RPMI8226 (cell line): ENCODE measurements at regions not wholly inside any gene's neighbourhood (a gene's known extent, or its start where the extent isn't known, plus 50 kb on each side); places are given as distances from the start of the nearest gene placed in this dataset.

Source experiments
- DNase-seq: peaks from one replicate; pipeline ENCODE4 v3.0.0-alpha.2; 2015

DNA sequence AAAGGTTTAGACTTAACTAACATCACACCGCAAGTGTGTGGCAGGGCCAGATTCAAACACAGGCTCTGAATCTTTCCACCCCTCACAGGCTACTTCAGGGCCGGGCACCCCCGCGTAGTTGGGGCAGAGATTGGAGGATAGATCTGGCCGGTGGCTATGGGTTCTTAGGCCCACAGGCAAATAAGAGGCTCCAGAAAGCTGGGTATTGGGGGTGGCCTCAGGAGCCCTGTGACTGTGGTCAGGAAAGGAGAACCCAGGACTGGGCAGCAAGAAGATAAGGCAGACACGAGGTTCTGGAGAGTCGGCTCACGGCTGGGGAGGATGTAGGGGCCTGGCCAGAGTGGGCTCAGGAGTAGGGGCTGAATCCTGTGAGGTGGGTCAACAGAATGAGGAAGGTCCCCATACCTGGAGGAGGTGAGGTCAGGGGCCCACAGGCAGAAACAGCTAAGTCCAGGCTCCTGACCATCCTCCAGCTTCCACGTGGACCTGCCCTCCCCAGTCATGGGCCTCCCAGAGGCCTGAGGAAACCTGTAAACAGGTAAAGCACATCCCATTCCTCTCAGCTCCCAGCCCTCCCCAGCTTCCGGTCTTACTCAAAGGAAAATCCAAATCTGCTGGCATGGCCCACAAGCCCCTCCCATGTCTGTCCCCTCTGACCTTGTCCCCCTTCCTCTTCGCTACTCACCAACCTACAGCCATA, 306.2 kb downstream of the MATN1 start:
- no peak for DNase-seq

DNA sequence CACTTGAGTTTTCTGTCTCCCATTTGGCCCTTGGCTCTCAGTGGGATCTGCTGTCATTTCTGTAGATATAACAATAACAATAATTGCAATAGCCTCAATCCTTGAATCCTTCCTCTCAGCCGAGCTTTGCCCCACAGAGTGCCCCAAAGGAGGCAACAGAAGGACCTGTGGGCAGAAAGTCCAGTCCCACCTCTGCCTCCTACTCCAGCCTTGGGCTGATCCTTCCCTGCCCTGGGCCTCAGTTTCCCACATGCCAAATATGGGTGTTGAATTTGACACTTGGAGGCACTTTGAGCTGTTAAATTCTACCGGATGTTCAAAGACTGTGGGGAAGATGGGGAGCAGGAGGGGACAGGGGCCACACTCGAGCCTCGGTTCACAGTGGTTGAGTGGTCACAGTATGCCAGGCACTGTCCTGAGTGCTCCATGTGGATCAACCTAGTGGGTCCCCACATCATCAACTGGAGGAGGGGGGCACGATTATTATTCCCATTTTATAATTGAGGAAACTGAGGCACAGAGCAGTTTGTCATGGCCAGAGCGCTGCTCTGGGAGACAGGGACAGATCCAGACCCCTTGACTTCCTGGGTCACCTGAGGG, 307.1 kb downstream of the MATN1 start:
- DNase-seq = no peak

DNA sequence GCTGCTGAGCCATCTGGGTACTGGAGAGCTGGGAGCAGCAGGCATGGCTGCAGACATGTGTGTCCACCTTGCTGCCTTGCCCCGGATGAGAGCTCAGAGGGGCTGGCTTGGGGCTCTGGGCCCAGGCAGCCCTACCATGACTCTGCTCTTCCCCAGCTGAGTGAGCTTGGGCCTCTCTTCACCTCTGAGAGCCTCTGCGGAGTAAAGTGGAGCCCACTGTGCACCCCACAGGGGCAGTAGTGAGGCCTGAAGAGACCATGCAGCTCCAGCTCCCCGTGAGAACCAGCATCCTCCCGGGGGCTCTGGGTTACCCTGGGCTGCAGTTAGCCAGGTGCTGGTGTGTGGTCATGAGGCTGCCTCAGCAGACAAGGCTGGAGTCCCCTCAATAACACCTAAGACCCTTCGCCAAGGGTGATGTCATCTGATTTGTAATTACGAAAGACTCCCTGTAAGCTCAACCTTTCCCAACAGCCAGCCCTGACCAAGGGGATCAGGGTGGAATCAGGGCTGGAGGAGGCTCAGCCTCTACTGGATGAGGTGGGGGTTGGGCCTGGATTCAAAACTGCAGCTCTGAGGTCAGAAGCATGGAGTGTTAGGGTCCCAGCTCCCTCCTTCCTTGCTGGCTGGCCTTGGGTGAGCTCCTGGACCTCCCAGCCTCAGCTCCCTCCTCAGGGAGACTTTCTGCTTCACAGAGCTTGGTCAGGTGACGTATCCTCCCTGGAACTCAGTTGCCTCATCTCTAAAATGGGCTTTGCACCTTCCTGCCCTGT, 308.0 kb downstream of the MATN1 start:
- no peak for DNase-seq

DNA sequence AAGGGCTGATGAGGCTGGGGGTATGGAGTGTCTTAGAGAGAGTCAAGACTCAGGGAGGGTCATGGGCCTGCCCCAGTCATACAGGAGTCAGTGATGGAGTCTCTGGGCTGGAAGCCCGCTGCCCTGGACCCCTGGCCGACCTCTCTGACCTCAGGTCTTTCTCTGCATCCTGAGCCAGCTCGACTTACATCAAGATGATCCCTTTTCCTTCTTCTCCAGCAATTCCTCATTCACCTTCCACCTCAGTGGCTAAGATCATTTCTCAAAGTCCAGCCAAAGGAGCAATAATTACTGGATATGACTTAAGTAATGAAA, 308.6 kb downstream of the MATN1 start:
- DNase-seq = no peak

DNA sequence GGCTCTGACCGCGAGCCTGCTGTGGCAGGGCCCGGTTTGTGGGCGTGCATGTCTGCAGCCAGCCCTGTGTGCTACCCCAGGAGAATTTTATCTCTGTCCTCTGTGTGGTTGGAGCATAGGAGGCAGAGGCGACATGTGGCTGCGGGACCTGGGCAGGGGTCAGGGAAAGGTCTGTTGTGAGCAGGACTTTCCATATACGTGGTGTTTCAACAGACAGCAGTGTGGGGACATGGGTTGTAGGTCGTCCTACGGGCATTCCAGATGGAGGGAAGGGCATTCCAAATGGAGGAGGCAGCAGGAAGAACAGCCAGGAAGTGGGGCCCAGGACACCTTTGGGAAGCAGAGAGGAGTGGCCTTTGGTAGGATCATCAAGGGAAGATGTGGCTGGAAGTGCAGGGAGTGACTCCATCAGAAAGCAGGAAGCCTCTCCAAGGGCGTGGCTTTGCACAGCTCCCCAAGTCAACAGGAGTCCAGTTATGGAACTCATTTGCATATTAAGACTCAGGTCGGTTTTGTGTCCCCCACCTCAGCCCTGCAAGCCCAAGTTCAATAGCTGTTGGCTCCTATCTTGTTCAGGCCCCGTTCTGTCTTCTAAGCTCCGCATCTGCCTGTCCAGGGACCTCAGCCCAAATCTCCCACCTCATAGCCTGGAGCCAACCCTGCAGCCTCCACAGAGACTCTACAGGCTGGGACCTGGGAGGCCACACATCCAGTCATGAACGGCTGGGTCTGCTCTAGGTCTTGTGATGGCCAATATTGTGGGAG, 309.1 kb downstream of the MATN1 start:
- no peak for DNase-seq

DNA sequence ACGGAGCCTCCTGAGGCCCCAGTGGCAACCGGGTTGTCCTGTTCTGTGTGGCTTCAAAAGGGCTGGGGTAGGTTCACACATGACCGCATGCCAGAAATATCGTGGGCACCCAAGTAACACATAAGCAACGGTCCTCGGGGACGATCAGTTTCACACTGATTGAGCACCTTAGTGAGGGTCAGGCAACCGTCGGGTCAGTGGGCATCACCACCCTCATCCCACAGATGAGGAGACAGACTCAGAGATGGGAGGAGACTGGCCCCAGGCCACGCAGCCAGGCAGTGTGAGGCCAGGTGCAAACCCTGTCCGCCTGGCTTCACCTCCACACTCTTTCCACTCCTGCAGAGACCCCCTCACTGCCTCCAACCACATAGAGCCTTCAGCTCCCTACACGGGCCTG, 309.8 kb downstream of the MATN1 start:
- DNase-seq = no peak

DNA sequence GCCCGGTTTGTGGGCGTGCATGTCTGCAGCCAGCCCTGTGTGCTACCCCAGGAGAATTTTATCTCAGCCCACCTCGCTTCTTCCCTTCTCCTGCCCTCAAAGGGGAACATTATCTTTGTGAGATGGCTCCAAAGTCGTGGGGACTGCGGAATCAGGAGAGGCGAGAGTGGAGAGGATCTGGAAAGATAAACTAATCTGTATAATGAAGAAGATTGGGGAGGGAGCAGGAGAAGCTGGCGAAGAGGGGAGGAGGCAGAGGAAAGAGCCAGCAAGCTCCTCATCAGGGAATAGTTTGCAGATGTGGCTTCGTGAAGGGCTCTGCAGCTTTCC, 310.3 kb downstream of the MATN1 start:
- DNase-seq = no peak

DNA sequence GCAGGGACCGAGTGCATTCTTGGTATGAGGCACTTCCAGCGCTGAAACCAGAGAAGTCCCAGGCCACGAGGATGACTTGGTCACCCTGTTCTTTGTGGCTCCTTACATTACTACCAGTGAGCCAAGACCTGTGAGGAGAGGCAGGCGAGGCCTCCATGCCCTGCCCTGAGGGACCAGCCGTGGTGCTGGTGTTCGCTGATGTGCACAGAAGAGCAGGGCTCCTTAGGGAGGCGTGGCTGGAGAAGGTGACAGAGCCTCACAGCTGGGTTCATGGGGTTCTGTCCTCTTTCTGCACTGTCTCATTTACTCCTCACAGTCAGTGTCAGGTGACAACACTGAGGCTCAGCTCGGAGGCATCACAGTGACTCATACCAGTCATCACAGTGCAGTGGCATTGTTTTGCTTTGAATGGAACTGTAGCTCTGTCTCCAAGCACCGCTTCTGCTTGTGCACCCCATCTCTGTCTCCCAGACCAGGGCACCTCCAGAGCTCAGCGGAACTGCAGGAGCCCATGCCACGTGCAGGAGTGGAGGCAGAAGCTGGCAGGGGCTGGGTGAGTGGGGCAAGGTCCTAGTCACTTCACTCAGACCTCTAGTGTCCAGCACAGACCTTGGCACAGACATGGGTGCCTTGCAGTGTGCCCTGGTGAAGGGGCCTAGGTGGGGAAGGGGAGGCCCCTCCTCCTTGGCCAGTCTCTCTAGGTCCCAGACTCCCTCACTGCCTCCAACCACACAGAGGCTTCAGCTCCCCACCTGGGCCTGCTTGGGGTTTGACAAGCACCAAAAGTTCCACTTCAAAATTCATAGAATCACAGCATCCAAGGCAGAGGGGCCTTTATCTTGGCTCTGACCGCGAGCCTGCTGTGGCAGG, 310.9 kb downstream of the MATN1 start:
- no peak for DNase-seq

DNA sequence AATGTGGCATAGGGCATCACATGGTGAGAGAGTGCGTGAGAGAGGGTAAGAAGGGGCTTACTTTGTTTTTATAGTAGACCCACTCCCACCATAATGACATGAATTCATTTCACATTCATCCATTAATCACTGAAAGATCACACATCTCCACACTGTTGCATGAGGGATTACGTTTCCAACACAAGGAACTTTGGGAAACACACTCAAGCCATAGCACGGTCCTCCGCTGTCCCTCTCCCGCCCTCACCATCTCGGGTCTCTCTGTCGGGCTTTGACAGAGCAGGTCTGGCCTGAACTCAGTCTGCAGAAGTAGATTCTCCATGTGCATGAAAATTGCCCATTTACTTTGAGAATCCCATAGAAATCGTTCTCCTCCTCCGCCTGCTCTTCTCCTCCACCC, 312.2 kb downstream of the MATN1 start:
- no peak for DNase-seq

DNA sequence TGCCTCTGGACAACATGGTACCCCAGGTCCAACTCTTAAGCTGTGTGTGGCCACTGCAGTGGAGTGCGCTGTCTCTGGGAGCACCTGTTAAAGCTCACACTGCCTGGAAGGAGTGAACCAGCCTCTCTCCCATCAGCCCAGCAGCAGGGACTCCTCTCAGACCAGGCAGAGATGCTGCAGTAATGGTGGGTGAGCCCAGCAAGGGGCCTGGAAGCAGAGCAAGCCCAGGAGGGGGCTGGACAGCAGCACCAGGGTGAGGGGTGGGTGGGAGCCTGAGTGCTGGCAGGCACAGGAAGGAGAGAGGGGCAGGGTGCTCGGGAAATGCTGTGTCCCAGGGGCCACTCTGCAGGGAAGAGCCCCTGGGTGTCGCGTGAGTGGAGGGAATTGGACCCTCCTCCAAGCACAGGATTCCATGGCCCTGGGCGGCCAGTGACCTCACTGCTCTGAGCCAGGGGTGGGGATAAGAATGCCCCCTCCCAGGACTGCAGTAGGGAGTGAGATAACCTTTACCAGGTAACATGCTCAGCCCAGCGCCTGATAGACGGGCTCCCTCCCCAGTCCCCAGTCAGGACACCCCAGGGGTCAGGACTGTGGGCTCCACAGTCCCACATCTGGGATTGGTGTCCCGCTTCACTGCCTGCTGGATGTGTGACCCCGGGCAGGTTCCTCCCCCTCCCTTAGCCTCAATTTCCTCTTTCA, 313.1 kb downstream of the MATN1 start:
- no peak for DNase-seq

DNA sequence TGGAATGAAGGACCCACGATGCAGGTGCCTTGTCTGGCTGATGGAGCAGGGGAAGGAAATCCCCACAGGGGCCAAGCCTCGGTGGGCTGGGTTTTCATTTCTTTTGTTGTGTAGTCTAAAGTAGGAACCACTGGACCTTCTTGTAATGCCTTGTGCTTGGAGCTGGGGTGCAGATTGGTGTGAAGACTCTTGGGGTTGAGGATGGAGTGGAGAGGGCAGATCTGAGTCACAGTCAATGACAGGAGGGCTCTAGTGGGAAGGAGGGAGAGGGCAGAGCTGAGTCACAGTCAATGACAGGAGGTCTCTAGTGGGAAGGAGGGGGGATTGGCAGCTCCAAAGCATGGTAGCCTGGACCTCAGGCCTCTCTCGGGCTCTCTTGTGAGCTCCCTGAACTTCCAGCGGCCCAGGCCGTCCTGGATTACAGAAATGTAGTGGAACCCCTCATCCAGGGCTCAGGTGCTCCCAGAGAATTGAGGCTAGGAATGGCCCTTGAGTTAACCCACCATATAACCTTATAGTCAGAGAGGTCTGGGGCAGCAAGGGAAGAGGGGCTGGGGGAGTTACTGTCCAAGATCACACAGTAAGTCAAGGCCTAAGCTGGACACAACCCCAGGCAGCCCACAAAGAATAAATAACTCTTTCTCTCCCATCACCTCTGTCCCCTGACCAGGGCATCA, 313.8 kb downstream of the MATN1 start:
- no peak for DNase-seq

DNA sequence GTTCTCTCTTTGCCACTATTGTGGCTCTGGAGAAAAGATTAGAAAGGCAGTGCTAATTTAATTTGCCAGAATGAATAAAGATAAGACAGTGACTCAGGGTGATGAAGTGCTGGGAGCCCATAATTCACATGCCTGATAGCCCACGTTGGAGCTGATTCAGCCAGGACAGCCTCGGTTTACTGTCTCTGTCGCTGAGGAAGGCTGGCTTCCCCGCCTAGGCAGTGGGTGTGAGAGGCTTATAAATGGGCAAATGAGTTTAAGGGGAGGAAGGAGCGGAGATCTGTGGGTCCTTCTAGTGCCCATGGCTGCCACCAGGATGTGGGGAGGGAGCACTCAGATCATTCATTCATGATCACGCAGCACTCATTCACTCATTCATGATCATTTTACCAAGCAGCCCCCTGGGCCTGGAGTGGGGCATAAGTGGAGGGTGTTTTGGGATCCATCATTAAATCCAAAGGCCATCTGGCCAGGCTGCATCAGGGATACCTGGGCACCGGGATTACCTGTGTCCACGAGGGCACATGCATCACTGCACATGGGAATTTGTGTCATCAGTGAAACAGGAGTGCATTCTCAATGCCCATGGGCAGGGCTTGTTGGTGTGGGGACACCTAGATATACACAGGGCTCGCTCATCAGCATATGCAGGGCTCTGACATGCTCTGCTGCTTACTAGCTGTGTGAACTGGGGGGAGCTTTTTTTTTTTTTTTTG, 315.4 kb downstream of the MATN1 start:
- no peak for DNase-seq

DNA sequence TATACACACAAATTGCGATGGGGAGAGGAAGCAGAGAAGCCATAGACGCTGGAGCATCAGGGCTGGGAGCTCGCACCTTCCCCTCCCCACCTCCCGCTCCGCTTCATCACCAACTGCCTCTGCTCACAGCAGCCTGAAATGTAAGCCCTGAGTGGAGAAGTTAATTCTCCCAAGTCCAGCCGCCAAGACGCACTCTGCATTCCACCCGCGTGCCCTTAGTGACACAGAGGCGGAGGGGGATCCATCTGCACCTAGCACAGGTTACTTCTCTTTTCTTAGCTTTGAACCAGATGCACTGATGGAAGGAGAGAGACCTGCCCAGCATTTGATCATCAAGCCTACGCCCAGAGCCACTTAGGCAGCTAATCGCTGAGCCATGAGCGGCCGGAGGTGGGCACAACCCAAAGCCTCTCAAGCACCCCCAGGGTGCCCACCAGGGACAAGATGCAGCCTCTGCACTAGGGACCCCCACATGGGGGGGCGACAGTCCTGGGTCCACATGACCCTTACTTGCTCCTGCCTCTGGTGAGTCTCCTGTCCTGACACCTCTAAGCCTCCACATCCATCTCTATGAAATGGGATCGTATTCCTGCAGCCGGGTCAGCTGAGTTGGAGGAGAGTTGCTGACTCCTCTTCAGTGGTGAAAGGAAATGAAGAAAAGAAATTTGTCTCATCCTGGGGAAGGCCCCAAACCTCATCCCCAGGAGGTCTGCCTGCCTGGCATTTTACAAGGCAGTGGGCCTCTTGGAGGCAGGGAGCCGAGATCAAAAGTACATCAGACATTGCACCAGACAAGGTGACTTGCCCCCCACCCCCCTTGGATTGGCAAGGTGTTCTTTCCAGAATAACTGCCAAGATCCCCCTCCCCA, 316.2 kb downstream of the MATN1 start:
- no peak for DNase-seq

DNA sequence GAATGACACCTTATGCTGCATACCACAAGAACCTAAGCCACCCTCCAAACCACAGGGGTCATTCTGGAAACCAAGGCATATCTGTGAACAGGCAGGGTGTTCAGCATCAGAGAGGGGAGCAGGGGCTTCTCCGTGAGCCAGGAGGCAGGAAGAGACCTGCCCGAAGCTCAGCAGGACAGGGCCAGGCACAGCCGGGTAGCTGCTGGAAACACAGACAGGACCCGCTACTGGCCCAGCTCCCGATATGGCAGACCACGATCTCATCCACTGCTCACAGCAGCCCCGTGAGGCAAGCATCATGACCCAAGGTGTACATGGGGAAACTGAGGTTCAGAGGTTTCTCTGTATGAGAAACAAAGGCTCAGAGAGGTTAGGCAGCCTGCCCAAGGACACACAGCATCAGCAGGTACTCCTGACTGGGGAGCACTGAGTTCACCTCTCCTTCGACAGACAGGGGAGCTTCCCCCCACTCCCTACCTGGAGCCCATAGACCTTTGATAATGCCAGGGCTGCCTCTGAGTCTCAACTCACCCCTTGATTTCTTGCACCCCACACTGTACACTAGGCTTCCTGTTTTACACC, 317.7 kb downstream of the MATN1 start:
- DNase-seq = no peak

DNA sequence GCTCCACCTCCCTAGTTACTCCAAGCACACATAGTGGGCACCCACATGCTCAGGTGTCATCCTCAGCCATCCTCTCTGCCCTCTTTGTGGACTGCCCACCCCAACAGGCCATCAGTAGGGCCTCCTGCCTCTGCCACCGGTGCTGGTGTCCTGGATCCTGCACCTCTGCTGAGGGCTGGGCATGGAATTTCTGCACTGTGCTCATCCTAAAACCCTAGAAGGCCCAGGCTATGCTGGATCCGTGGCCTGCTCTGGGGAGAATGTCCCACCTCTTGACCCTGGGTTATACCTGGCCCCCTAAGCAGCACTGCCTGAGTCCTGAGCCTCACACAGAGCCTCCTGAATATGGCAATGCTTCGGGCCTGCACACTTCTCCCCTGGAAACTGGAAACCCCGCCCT, 318.3 kb downstream of the MATN1 start:
- DNase-seq = no peak

DNA sequence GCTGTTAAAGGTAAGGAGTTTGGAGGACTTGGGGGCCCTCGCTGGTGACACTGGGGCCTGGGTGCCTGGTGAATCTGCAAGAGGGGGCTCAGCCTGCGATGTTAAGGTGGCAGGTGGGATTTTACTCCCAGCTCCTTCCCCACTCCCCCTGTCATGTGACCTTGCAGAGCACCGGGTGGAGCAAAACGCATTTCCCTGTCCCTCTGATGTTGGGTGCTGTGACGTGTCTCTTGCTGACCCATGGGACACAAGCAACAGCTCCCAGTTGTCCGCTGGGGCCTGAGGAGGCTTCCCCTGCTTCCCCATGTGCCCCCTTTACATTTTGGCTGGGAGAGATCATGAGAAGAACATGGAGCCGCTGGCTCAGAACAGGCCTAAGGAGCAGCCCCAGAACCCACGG, 319.0 kb downstream of the MATN1 start:
- no peak for DNase-seq

DNA sequence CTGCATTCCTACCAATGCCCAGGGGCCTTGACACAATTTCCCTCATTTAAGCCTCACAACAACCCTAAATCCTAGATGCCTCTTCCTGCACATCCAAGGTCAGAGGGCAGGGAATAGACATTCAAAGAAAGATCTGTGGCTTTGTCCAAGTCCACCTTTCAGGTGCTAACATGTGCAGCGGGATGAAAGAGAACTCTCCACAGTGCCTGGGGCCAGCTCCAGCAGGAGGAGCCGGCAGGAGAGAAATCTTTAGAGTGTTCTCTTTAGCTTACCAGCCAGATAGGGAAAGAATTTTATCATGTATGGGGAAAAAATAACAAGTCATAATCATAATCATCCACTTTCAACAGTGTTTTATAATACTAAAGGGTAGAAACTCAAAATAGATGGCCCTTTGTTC, 319.7 kb downstream of the MATN1 start:
- no peak for DNase-seq

DNA sequence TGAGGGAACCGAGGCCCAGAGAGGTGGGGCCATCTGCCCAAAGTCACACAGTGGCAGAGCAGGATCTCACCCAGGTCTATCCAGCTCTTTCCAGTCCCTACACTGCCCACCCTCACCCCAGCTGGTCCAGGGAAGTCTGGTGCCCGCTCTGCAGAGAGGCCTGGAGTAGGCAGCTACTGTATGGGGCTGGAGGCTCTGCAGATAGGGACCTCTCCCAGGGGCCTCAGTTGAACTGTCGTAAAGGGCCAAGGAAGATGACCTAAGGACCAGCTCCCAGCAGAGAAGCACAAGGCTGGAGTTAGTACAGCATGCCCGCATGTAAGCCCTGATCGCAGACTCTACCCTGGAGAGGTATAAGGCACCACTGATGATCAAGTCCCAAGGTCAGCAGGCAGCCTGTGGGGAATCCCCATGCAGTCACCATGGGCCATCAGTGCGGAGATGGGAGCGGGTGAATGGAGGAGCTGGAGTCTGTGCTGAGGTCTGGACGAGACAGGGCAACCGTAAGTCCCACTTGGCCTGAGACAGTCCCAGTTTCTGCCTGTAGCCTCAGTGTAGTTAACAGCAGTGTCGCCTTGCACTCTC, 320.2 kb downstream of the MATN1 start:
- no peak for DNase-seq

DNA sequence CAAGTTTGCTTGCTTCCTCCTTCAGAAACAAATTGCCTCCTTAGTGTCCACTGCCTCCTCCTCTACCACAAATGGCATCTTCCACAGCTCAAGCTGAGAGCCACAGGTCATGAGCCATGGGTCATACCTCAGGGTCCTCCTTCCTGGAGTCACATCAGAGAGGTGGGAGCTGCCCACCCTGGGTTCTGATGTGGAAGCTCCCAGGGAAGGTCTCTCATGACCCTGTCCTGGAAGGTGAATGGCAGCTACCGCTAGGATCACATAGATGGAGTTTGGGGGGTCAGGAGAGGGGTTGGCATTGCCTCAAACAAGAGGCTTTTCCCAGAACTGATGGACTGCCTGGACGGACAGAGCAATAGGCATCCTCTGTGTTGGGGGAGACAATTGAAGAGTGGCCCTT, 321.4 kb downstream of the MATN1 start:
- no peak for DNase-seq
